22Rv1 (cell line): ENCODE measurements at regions not wholly inside any gene's neighbourhood (a gene's known extent, or its start where the extent isn't known, plus 50 kb on each side); places are given as distances from the start of the nearest gene placed in this dataset.

Experiments
- H3K27ac ChIP-seq: fragments of 450-650 bp; 2 replicates; pipeline ENCODE4 v1.5.1; 2017
- CTCF ChIP-seq: fragments of 450-650 bp; IDR thresholded peaks from 2 replicates; pipeline ENCODE4 v1.5.1; 2017; ENCODE audit warnings: mild to moderate bottlenecking
- ZFX ChIP-seq: fragments of 450-650 bp; IDR thresholded peaks from 2 replicates; pipeline ENCODE4 v1.6.1; 2017; ENCODE audit warnings: antibody characterized with exemption, borderline replicate concordance

GRCh38 chr3:117282566-117282965 lies 573.0 kb downstream of the TUSC7 start:
- no peak for TF ChIP-seq ZFX
- TF ChIP-seq CTCF, result no peak
- no peak overlapping the region for H3K27ac ChIP-seq

- H3K27ac ChIP-seq, result no peak overlapping the region
- TF ChIP-seq ZFX (no peak), CTCF (no peak)
Observed at GRCh38 chr3:117285737-117286136, 576.2 kb downstream of the TUSC7 start.

- TF ChIP-seq CTCF (no peak), ZFX (no peak)
- H3K27ac ChIP-seq, result no peak overlapping the region
Observed at GRCh38 chr3:117286488-117286887, 576.9 kb downstream of the TUSC7 start.

GRCh38 chr3:117287602-117288001 lies 578.0 kb downstream of the TUSC7 start:
- no peak for TF ChIP-seq ZFX
- no peak for TF ChIP-seq CTCF
- H3K27ac ChIP-seq, result no peak overlapping the region

- TF ChIP-seq ZFX (no peak), CTCF (no peak)
- no peak overlapping the region for H3K27ac ChIP-seq
Observed at GRCh38 chr3:117291476-117291875, 581.9 kb downstream of the TUSC7 start.

GRCh38 chr3:117297065-117297464 lies 587.5 kb downstream of the TUSC7 start:
- TF ChIP-seq CTCF, result no peak
- TF ChIP-seq ZFX, result no peak
- H3K27ac ChIP-seq, result no peak overlapping the region

- TF ChIP-seq ZFX (no peak), CTCF (no peak)
- no peak overlapping the region for H3K27ac ChIP-seq
Observed at GRCh38 chr3:117297541-117297940, 588.0 kb downstream of the TUSC7 start.
